HCT116 (cell line): ENCODE measurements at regions not wholly inside any gene's neighbourhood (a gene's known extent, or its start where the extent isn't known, plus 50 kb on each side); places are given as distances from the start of the nearest gene placed in this dataset.

ENCODE experiments used
- ATAC-seq: fragments of 200-7000 bp; cut with Tn5 transposase; 2 replicates; pipeline ENCODE4 v1.9.1; 2020; ENCODE audit warnings: mild to moderate bottlenecking, moderate library complexity
- BruUV-seq: library from RNA; stranded (reverse); fragments of 400-500 nt; replicated peaks from 2 replicates; lab custom pipeline; 2021; lab: Mats Ljungman, UMichigan
- CTCF ChIA-PET: fragments of 300-600 bp; sonication (Branson Sonifier 250); formaldehyde crosslinking; loops from one replicate; lab custom pipeline; 2021; ENCODE audit warnings: antibody characterized with exemption; lab: Charles Lee
- POLR2A ChIA-PET: fragments of 300-600, 350-600 bp; sonication (Branson Sonifier 250); formaldehyde crosslinking; loops from one replicate; lab custom pipeline; 2021; ENCODE audit warnings: antibody characterized with exemption; lab: Charles Lee
- RAD21 ChIA-PET, 2 experiments: fragments of 300-600 bp; sonication (Branson Sonifier 250); formaldehyde crosslinking; loops; one replicate each; lab custom pipeline; 2023; ENCODE audit warnings: low total read pairs in 2 of 2; ENCODE audit not compliant: uncharacterized antibody in 2 of 2, unreplicated experiment in 2 of 2, low non-redundant PET in 1 of 2; lab: Charles Lee
- DNase-seq: peaks from one replicate; pipeline ENCODE4 v3.0.0-alpha.2; 2010; ENCODE audit warnings: low read depth, low spot score
- H2AFZ ChIP-seq: fragments of 200-600 bp; shearing (Covaris generic), sonication (generic); 2 replicates; pipeline ENCODE4 v1.6.1; 2017; ENCODE audit warnings: low read depth, mixed run types, mixed read lengths, antibody characterized with exemption, low read length; ENCODE audit not compliant: poor library complexity, severe bottlenecking
- H3K27ac ChIP-seq: 2 replicates; pipeline ENCODE4 v1.5.1; 2012; ENCODE audit warnings: low read depth, low read length
- H3K27me3 ChIP-seq: fragments of 200-600 bp; sonication (generic); 2 replicates; pipeline ENCODE4 v1.6.1; 2016; ENCODE audit warnings: mixed run types, low read length, mixed read lengths; ENCODE audit not compliant: insufficient read depth
- H3K36me3 ChIP-seq, 2 experiments: fragments of 200-500 bp in 1 of 2; fragments of 200-600 bp in 1 of 2; sonication (Bioruptor generic) in 1 of 2; sonication (generic) in 1 of 2; 2 replicates each; pipeline versions ENCODE4 v1.5.1 to v1.6.1; 2014 to 2016; ENCODE audit warnings: low read length in 2 of 2, inconsistent platforms in 1 of 2, mixed read lengths in 1 of 2, mixed run types in 1 of 2; ENCODE audit not compliant: insufficient read depth in 2 of 2, control insufficient read depth in 1 of 2
- H3K4me1 ChIP-seq, 2 experiments: fragments of 200-600 bp in 1 of 2; sonication (generic) in 1 of 2; 2 replicates each; pipeline versions ENCODE4 v1.5.1 to v1.6.1; 2012 to 2017; ENCODE audit warnings: low read length in 2 of 2, inconsistent platforms in 1 of 2, mild to moderate bottlenecking in 1 of 2, mixed read lengths in 1 of 2, mixed run types in 1 of 2, moderate library complexity in 1 of 2; ENCODE audit not compliant: insufficient read depth in 2 of 2, control insufficient read depth in 1 of 2
- H3K4me2 ChIP-seq: fragments of 200-600 bp; sonication (generic); 2 replicates; pipeline ENCODE4 v1.6.1; 2017; ENCODE audit warnings: mixed run types, low read length, mixed read lengths
- H3K4me3 ChIP-seq, 2 experiments: fragments of 200-600 bp in 1 of 2; sonication (generic) in 1 of 2; replicated peaks in 1 of 2; 2 replicates each; pipeline ENCODE4 v1.5.1; 2011 to 2016; ENCODE audit warnings: low read length in 2 of 2, control low read depth in 1 of 2, low read depth in 1 of 2, mild to moderate bottlenecking in 1 of 2, mixed read lengths in 1 of 2, mixed run types in 1 of 2
- H3K79me2 ChIP-seq: fragments of 200-600 bp; sonication (generic); 2 replicates; pipeline ENCODE4 v1.6.1; 2017; ENCODE audit warnings: mild to moderate bottlenecking, mixed run types, low read length, moderate library complexity, mixed read lengths; ENCODE audit not compliant: insufficient read depth
- H3K9ac ChIP-seq: fragments of 200-600 bp; sonication (generic); 2 replicates; pipeline ENCODE4 v1.6.1; 2016; ENCODE audit warnings: low read length, mixed read lengths
- H3K9me2 ChIP-seq: fragments of 200-600 bp; sonication (generic), shearing (Covaris generic); 2 replicates; pipeline ENCODE4 v1.6.1; 2017; ENCODE audit warnings: mixed run types, mild to moderate bottlenecking, moderate library complexity; ENCODE audit not compliant: insufficient read depth
- H3K9me3 ChIP-seq, 2 experiments: fragments of 200-500 bp in 1 of 2; fragments of 200-600 bp in 1 of 2; sonication (Bioruptor generic) in 1 of 2; sonication (generic) in 1 of 2; 2 replicates each; pipeline ENCODE4 v1.6.1; 2014 to 2017; ENCODE audit warnings: low read length in 2 of 2, mixed read lengths in 2 of 2, inconsistent platforms in 1 of 2, low read depth in 1 of 2, mild to moderate bottlenecking in 1 of 2, mixed run types in 1 of 2, moderate library complexity in 1 of 2; ENCODE audit not compliant: control insufficient read depth in 1 of 2, insufficient read depth in 1 of 2
- H4K20me1 ChIP-seq: fragments of 200-600 bp; sonication (generic), shearing (Covaris generic); 2 replicates; pipeline ENCODE4 v1.6.1; 2017; ENCODE audit warnings: mixed run types, mild to moderate bottlenecking, moderate library complexity; ENCODE audit not compliant: insufficient read depth
- CEBPB ChIP-seq: IDR thresholded peaks from 2 replicates; pipeline ENCODE4 v1.6.1; 2012; ENCODE audit warnings: low read depth
- EGR1 ChIP-seq: IDR thresholded peaks from 2 replicates; pipeline ENCODE4 v1.6.1; 2012; ENCODE audit warnings: low read depth
- ELF1 ChIP-seq: IDR thresholded peaks from 2 replicates; pipeline ENCODE4 v1.6.1; 2012; ENCODE audit warnings: low read depth, borderline replicate concordance
- FOSL1 ChIP-seq: IDR thresholded peaks from 2 replicates; pipeline ENCODE4 v1.6.1; 2012; ENCODE audit warnings: low read depth
- POLR2AphosphoS5 ChIP-seq: IDR thresholded peaks from 2 replicates; pipeline ENCODE4 v1.6.1; 2011; ENCODE audit warnings: mild to moderate bottlenecking, low read depth, low read length, moderate library complexity
- RAD21 ChIP-seq: IDR thresholded peaks from 2 replicates; pipeline ENCODE4 v1.6.1; 2012; ENCODE audit warnings: low read depth, mild to moderate bottlenecking
- SIN3A ChIP-seq: IDR thresholded peaks from 2 replicates; pipeline ENCODE4 v1.6.1; 2012; ENCODE audit warnings: low read depth
- TCF7L2 ChIP-seq: IDR thresholded peaks from 2 replicates; pipeline ENCODE4 v1.7.0; 2011; ENCODE audit warnings: borderline replicate concordance, inconsistent platforms; ENCODE audit not compliant: insufficient read depth, insufficient read length; ENCODE audit errors: extremely low read depth
- intact Hi-C: fragments of 100-400 bp; cut with micrococcal nuclease; formaldehyde crosslinking; loops from 2 replicates; pipeline ENCODE4 v1.10.0; 2022
- TF ChIP-seq, protein P1 (sequence below): IDR thresholded peaks from 2 replicates; pipeline ENCODE4 v1.6.1; 2012
- TF ChIP-seq, protein P2 (sequence below): IDR thresholded peaks from 2 replicates; pipeline ENCODE4 v1.6.1; 2012
- TF ChIP-seq, protein P3 (sequence below), 3 experiments: fragments of 200-600 bp in 1 of 3; sonication (generic) in 1 of 3; IDR thresholded peaks in 2 of 3; conservative IDR thresholded peaks in 1 of 3; 2 replicates each; pipeline ENCODE4 v1.5.1; 2012 to 2017; ENCODE audit warnings: low read depth in 2 of 3, low read length in 2 of 3, antibody characterized with exemption in 1 of 3, borderline replicate concordance in 1 of 3, control low read depth in 1 of 3, mild to moderate bottlenecking in 1 of 3, mixed read lengths in 1 of 3, mixed run types in 1 of 3, moderate library complexity in 1 of 3; ENCODE audit not compliant: insufficient read depth in 1 of 3

DNA sequence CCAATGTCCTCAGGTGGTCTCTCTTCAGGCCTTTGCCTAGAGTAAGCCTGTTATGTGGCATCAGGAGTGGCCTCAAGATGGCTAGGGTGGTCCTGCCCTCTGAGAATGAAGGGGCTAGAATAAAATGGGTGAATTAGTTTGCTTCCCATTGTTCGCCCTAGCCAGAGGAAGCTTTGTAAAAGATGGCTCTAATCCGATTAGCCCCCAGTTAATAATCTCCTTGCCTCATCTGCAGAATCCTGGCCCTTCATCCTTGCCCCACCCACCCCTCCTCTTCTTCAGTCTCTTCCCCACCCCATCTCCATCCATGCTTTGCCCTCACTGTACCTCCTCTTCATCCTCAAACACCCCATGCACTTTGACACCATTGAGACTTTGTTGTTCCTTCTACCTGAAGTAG, 57.4 kb upstream of the LGALSL start:
- CTCF ChIA-PET: no interaction called here
- H3K4me2 ChIP-seq: no peak overlapping the region
- no peaks in the 10 kb centered on the region for H4K20me1 ChIP-seq

More for the DNA sequence above, 57.4 kb upstream of the LGALSL start:
- no peak overlapping the region for H2AFZ ChIP-seq
- ChIA-PET POLR2A (no interaction called here), RAD21 (no interaction called here)
- no peak overlapping the region for H3K4me3 ChIP-seq
- H3K9ac ChIP-seq: no peak overlapping the region
- H3K27me3 ChIP-seq: no peaks in the 10 kb centered on the region
- BruUV-seq: no TSS peak
- H3K79me2 ChIP-seq: no peaks in the 10 kb centered on the region
- DNase-seq (no peak), ATAC-seq (no peak)
- peaks cover 20 to 25% of the 10 kb centered on the region in 2 experiments; a peak in 3 of 4 replicates for H3K4me1 ChIP-seq
- H3K36me3 ChIP-seq: no peaks in the 10 kb centered on the region
- intact Hi-C loops: no loop called here
- H3K27ac ChIP-seq: no peak overlapping the region
- TF ChIP-seq TCF7L2 (no peak), RAD21 (no peak), EGR1 (no peak), POLR2AphosphoS5 (no peak), FOSL1 (no peak), ELF1 (no peak), CEBPB (no peak), SIN3A (no peak)
- TF ChIP-seq, protein P1, sequence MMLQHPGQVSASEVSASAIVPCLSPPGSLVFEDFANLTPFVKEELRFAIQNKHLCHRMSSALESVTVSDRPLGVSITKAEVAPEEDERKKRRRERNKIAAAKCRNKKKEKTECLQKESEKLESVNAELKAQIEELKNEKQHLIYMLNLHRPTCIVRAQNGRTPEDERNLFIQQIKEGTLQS: no peak
- TF ChIP-seq, protein P2, sequence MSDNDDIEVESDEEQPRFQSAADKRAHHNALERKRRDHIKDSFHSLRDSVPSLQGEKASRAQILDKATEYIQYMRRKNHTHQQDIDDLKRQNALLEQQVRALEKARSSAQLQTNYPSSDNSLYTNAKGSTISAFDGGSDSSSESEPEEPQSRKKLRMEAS: no peak
- TF ChIP-seq, protein P3, sequence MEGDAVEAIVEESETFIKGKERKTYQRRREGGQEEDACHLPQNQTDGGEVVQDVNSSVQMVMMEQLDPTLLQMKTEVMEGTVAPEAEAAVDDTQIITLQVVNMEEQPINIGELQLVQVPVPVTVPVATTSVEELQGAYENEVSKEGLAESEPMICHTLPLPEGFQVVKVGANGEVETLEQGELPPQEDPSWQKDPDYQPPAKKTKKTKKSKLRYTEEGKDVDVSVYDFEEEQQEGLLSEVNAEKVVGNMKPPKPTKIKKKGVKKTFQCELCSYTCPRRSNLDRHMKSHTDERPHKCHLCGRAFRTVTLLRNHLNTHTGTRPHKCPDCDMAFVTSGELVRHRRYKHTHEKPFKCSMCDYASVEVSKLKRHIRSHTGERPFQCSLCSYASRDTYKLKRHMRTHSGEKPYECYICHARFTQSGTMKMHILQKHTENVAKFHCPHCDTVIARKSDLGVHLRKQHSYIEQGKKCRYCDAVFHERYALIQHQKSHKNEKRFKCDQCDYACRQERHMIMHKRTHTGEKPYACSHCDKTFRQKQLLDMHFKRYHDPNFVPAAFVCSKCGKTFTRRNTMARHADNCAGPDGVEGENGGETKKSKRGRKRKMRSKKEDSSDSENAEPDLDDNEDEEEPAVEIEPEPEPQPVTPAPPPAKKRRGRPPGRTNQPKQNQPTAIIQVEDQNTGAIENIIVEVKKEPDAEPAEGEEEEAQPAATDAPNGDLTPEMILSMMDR (IDR thresholded peaks at IDR 0.05 in 2 of 3, conservative IDR thresholded peaks at IDR 0.05 in 1 of 3; ENCODE audit: borderline replicate concordance in 1 of 3, insufficient read depth in 1 of 3, low read depth in 2 of 3, low read length in 2 of 3): no peak
- no peaks in the 10 kb centered on the region for H3K9me2 ChIP-seq
- H3K9me3 ChIP-seq: no peaks in the 10 kb centered on the region
